GM12878 (cell line): ENCODE measurements at regions not wholly inside any gene's neighbourhood (a gene's known extent, or its start where the extent isn't known, plus 50 kb on each side); places are given as distances from the start of the nearest gene placed in this dataset.

Experiments
- ATAC-seq: fragments of 200-7000 bp; cut with Tn5 transposase; 3 replicates; pipeline ENCODE4 v1.9.1; 2020; ENCODE audit warnings: mild to moderate bottlenecking, moderate library complexity
- BruUV-seq: library from RNA; stranded (reverse); fragments of 400-500 nt; replicated peaks from 2 replicates; lab custom pipeline; 2021; lab: Mats Ljungman, UMichigan
- CTCF ChIA-PET: fragments of 300-600 bp; sonication (Branson Sonifier 250); formaldehyde crosslinking; extraction: SDS; loops from one replicate; lab custom pipeline; 2021; ENCODE audit warnings: inconsistent platforms; lab: Yijun Ruan, JAX
- POLR2A ChIA-PET: fragments of 350-600 bp; formaldehyde crosslinking; extraction: SDS; loops from one replicate; lab custom pipeline; 2021; ENCODE audit warnings: inconsistent platforms; lab: Charles Lee
- RAD21 ChIA-PET: fragments of 300-600 bp; sonication (Branson Sonifier 250); formaldehyde crosslinking; loops from one replicate; lab custom pipeline; 2023; ENCODE audit warnings: antibody characterized with exemption; ENCODE audit not compliant: unreplicated experiment; lab: Charles Lee
- SMC1A ChIA-PET: fragments of 300-600 bp; sonication (Branson Sonifier 250); formaldehyde crosslinking; loops from one replicate; lab custom pipeline; 2023; ENCODE audit not compliant: unreplicated experiment, uncharacterized antibody; lab: Charles Lee
- DNase-seq: peaks from one replicate; pipeline ENCODE4 v3.0.0-alpha.2; 2011; ENCODE audit warnings: low read depth, low spot score
- FAIRE-seq: peaks from 3 replicates; lab custom pipeline; 2011; peaks lifted over from hg19 to GRCh38; lab: Jason Lieb, UNC
- H2AFZ ChIP-seq: 2 replicates; pipeline ENCODE4 v1.6.0; 2011; ENCODE audit warnings: low read depth, low read length, control low read depth; ENCODE audit not compliant: control insufficient read depth
- H3K27ac ChIP-seq: 2 replicates; pipeline ENCODE4 v1.5.1; 2011; ENCODE audit warnings: control low read depth; ENCODE audit not compliant: control insufficient read depth, insufficient read depth
- H3K27me3 ChIP-seq, 2 experiments: replicated peaks in 1 of 2; 2 replicates each; pipeline versions ENCODE4 v1.6.0 to v1.6.1; 2011; ENCODE audit warnings: low read length in 1 of 2; ENCODE audit not compliant: control insufficient read depth in 2 of 2, insufficient read depth in 2 of 2
- H3K36me3 ChIP-seq, 2 experiments: 2 replicates each; pipeline ENCODE4 v1.5.1; 2011; ENCODE audit warnings: low read length in 1 of 2; ENCODE audit not compliant: control insufficient read depth in 2 of 2, insufficient read depth in 2 of 2
- H3K4me1 ChIP-seq: 2 replicates; pipeline ENCODE4 v1.6.1; 2011; ENCODE audit warnings: mild to moderate bottlenecking, low read length, moderate library complexity, mixed read lengths; ENCODE audit not compliant: control insufficient read depth, insufficient read depth
- H3K4me2 ChIP-seq: 2 replicates; pipeline ENCODE4 v1.6.0; 2011; ENCODE audit warnings: control low read depth; ENCODE audit not compliant: control insufficient read depth, insufficient read depth
- H3K4me3 ChIP-seq: fragments of 200-600 bp; sonication (generic); 2 replicates; pipeline ENCODE4 v1.5.1; 2016
- H3K79me2 ChIP-seq: 2 replicates; pipeline ENCODE4 v1.6.0; 2011; ENCODE audit warnings: low read length; ENCODE audit not compliant: control insufficient read depth, insufficient read depth
- H3K9ac ChIP-seq: 2 replicates; pipeline ENCODE4 v1.8.0; 2011; ENCODE audit warnings: low read length, control low read depth, mixed read lengths; ENCODE audit not compliant: control insufficient read depth, insufficient read depth
- H3K9me3 ChIP-seq: replicated peaks from 3 replicates; pipeline ENCODE4 v1.5.1; 2011; ENCODE audit warnings: mild to moderate bottlenecking, low read length; ENCODE audit not compliant: control insufficient read depth, insufficient read depth
- H4K20me1 ChIP-seq: 2 replicates; pipeline ENCODE4 v1.6.0; 2011; ENCODE audit not compliant: control insufficient read depth, insufficient read depth
- CBFB ChIP-seq: IDR thresholded peaks from 2 replicates; pipeline ENCODE4 v1.6.1; 2016; ENCODE audit warnings: antibody characterized with exemption, low read depth
- EP300 ChIP-seq, 2 experiments: fragments of 150-350 bp in 1 of 2; IDR thresholded peaks; 2 replicates each; pipeline ENCODE4 v1.6.1; 2011 to 2012; ENCODE audit warnings: low read depth in 2 of 2, low read length in 2 of 2, borderline replicate concordance in 1 of 2, improper control_type of control experiment in 1 of 2, inconsistent platforms in 1 of 2; ENCODE audit not compliant: control insufficient read depth in 1 of 2
- FOS ChIP-seq: IDR thresholded peaks from 3 replicates; pipeline ENCODE4 v1.6.1; 2011; ENCODE audit warnings: borderline replicate concordance; ENCODE audit not compliant: insufficient read length; ENCODE audit errors: extremely low read depth
- FOXK2 ChIP-seq: fragments of 450-650 bp; IDR thresholded peaks from 2 replicates; pipeline ENCODE4 v1.6.1; 2017; ENCODE audit warnings: mild to moderate bottlenecking, moderate library complexity
- IRF4 ChIP-seq: IDR thresholded peaks from 2 replicates; pipeline ENCODE4 v1.6.1; 2011; ENCODE audit warnings: low read depth, low read length
- JUNB ChIP-seq: IDR thresholded peaks from 2 replicates; pipeline ENCODE4 v1.6.1; 2016; ENCODE audit warnings: antibody characterized with exemption, mild to moderate bottlenecking
- KDM1A ChIP-seq: fragments of 200-600 bp; sonication (generic); IDR thresholded peaks from 2 replicates; pipeline ENCODE4 v1.6.1; 2016; ENCODE audit warnings: borderline replicate concordance
- MEF2A ChIP-seq: IDR thresholded peaks from 2 replicates; pipeline ENCODE4 v1.6.1; 2011; ENCODE audit warnings: low read depth, mild to moderate bottlenecking, low read length, moderate library complexity; ENCODE audit not compliant: insufficient read depth
- MYB ChIP-seq: fragments of 150-350 bp; IDR thresholded peaks from 2 replicates; pipeline ENCODE4 v1.6.1; 2014; ENCODE audit warnings: mild to moderate bottlenecking, low read depth, low read length, borderline replicate concordance
- PML ChIP-seq: IDR thresholded peaks from 2 replicates; pipeline ENCODE4 v1.6.1; 2012; ENCODE audit warnings: low read length, inconsistent platforms
- SMC3 ChIP-seq: IDR thresholded peaks from 2 replicates; pipeline ENCODE4 v1.6.1; 2011; ENCODE audit warnings: low read length, improper control_type of control experiment, borderline replicate concordance
- SPI1 ChIP-seq: IDR thresholded peaks from 2 replicates; pipeline ENCODE4 v1.6.1; 2011; ENCODE audit warnings: low read depth, mild to moderate bottlenecking, low read length, moderate library complexity, borderline replicate concordance; ENCODE audit not compliant: insufficient read depth
- ZNF274 ChIP-seq: IDR thresholded peaks from one replicate; pipeline ENCODE4 v1.8.0; 2011; ENCODE audit not compliant: insufficient read length, insufficient read depth
- WGBS: methylation state at CpG from one replicate; pipeline ENCODE4 v1.1.6; 2016; ENCODE audit warnings: low lambda C conversion rate; ENCODE audit not compliant: insufficient replicate concordance, insufficient coverage; ENCODE audit errors: missing lambda C conversion rate; 5-methylcytosine and 5-hydroxymethylcytosine counted together
- in situ Hi-C: fragments of 300-500 bp; cut with MboI; formaldehyde crosslinking; loops from 9 replicates; pipeline ENCODE4 v1.14.3; 2018; ENCODE audit warnings: mixed read lengths
- intact Hi-C: fragments of 100-400 bp; cut with micrococcal nuclease; formaldehyde crosslinking; loops from one replicate; pipeline ENCODE4 v1.14.2; 2022; ENCODE audit not compliant: unreplicated experiment
- TF ChIP-seq, protein P1 (sequence below): fragments of 450-650 bp; IDR thresholded peaks from 2 replicates; pipeline ENCODE4 v1.6.1; 2017; ENCODE audit warnings: mild to moderate bottlenecking, low read depth, inconsistent platforms; ENCODE audit not compliant: poor library complexity, severe bottlenecking
- TF ChIP-seq, protein P2 (sequence below): fragments of 450-650 bp; IDR thresholded peaks from 2 replicates; pipeline ENCODE4 v1.6.1; 2017; ENCODE audit warnings: mild to moderate bottlenecking, moderate library complexity
- TF ChIP-seq, protein P3 (sequence below): fragments of 450-650 bp; IDR thresholded peaks from 2 replicates; pipeline ENCODE4 v1.6.1; 2017; ENCODE audit warnings: low read depth, mild to moderate bottlenecking, moderate library complexity
- TF ChIP-seq, protein P4 (sequence below): fragments of 450-650 bp; IDR thresholded peaks from 2 replicates; pipeline ENCODE4 v1.6.1; 2016; ENCODE audit warnings: mild to moderate bottlenecking

DNA sequence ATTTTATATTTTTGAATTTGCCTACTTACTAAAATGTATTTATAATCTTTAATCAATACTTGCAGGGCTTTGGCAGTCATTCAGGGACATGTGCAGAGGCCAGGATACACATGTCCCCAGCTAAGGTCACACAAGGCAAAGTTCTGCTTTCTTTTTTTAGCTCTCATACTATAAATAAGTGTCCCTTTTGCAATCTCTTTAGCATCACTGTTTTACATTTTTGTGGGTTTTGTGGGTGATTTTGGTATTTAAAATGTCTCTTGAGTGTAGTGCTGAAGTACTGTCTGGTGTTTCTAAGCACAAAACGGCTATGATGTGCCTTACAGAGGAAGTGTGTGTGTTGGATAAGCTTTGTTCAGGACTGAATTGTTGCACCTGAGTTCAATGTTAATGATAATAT, 309.0 kb upstream of the GULP1 start:
- no peaks in the 10 kb centered on the region for H3K36me3 ChIP-seq
- FAIRE-seq: peak; percentile 23
- peak; percentile 40 for DNase-seq
- no peaks in the 10 kb centered on the region for H3K27me3 ChIP-seq
- no peak overlapping the region for H3K27ac ChIP-seq
- H3K4me2 ChIP-seq: no peak overlapping the region
- WGBS: 0% methylated on average over 1 of the region's 1 CpG
- intact Hi-C loops (no loop called here), in situ Hi-C loops (no loop called here)
- peak; percentile 72 for ATAC-seq
- H3K9me3 ChIP-seq: no peaks in the 10 kb centered on the region
- POLR2A ChIA-PET: no interaction called here
- CTCF ChIA-PET: no interaction called here
- H3K79me2 ChIP-seq: no peaks in the 10 kb centered on the region
- RAD21 ChIA-PET: no interaction called here
- SMC1A ChIA-PET: no interaction called here
- no peaks in the 10 kb centered on the region for H3K4me1 ChIP-seq
- no peaks in the 10 kb centered on the region for H4K20me1 ChIP-seq
- no TSS peak for BruUV-seq
- H3K4me3 ChIP-seq: no peak overlapping the region
- H2AFZ ChIP-seq: no peak overlapping the region
- H3K9ac ChIP-seq: no peak overlapping the region
- TF ChIP-seq CBFB: peak; percentile 60; the same call in 1 of the 2 replicates
- TF ChIP-seq FOS: no peak
- no peak for TF ChIP-seq KDM1A
- TF ChIP-seq, protein P1, sequence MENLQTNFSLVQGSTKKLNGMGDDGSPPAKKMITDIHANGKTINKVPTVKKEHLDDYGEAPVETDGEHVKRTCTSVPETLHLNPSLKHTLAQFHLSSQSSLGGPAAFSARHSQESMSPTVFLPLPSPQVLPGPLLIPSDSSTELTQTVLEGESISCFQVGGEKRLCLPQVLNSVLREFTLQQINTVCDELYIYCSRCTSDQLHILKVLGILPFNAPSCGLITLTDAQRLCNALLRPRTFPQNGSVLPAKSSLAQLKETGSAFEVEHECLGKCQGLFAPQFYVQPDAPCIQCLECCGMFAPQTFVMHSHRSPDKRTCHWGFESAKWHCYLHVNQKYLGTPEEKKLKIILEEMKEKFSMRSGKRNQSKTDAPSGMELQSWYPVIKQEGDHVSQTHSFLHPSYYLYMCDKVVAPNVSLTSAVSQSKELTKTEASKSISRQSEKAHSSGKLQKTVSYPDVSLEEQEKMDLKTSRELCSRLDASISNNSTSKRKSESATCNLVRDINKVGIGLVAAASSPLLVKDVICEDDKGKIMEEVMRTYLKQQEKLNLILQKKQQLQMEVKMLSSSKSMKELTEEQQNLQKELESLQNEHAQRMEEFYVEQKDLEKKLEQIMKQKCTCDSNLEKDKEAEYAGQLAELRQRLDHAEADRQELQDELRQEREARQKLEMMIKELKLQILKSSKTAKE: peak; percentile 15
- no peak for TF ChIP-seq MYB
- no peak for TF ChIP-seq EP300 (IDR thresholded peaks at IDR 0.05; ENCODE audit: borderline replicate concordance in 1 of 2, control insufficient read depth in 1 of 2, low read depth in 2 of 2, low read length in 2 of 2)
- TF ChIP-seq SMC3: no peak
- no peak for TF ChIP-seq SPI1
- TF ChIP-seq IRF4: no peak
- TF ChIP-seq, protein P2, sequence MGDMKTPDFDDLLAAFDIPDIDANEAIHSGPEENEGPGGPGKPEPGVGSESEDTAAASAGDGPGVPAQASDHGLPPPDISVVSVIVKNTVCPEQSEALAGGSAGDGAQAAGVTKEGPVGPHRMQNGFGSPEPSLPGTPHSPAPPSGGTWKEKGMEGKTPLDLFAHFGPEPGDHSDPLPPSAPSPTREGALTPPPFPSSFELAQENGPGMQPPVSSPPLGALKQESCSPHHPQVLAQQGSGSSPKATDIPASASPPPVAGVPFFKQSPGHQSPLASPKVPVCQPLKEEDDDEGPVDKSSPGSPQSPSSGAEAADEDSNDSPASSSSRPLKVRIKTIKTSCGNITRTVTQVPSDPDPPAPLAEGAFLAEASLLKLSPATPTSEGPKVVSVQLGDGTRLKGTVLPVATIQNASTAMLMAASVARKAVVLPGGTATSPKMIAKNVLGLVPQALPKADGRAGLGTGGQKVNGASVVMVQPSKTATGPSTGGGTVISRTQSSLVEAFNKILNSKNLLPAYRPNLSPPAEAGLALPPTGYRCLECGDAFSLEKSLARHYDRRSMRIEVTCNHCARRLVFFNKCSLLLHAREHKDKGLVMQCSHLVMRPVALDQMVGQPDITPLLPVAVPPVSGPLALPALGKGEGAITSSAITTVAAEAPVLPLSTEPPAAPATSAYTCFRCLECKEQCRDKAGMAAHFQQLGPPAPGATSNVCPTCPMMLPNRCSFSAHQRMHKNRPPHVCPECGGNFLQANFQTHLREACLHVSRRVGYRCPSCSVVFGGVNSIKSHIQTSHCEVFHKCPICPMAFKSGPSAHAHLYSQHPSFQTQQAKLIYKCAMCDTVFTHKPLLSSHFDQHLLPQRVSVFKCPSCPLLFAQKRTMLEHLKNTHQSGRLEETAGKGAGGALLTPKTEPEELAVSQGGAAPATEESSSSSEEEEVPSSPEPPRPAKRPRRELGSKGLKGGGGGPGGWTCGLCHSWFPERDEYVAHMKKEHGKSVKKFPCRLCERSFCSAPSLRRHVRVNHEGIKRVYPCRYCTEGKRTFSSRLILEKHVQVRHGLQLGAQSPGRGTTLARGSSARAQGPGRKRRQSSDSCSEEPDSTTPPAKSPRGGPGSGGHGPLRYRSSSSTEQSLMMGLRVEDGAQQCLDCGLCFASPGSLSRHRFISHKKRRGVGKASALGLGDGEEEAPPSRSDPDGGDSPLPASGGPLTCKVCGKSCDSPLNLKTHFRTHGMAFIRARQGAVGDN: no peak
- TF ChIP-seq MEF2A: peak; percentile 91
- no peak for TF ChIP-seq FOXK2
- TF ChIP-seq, protein P3, sequence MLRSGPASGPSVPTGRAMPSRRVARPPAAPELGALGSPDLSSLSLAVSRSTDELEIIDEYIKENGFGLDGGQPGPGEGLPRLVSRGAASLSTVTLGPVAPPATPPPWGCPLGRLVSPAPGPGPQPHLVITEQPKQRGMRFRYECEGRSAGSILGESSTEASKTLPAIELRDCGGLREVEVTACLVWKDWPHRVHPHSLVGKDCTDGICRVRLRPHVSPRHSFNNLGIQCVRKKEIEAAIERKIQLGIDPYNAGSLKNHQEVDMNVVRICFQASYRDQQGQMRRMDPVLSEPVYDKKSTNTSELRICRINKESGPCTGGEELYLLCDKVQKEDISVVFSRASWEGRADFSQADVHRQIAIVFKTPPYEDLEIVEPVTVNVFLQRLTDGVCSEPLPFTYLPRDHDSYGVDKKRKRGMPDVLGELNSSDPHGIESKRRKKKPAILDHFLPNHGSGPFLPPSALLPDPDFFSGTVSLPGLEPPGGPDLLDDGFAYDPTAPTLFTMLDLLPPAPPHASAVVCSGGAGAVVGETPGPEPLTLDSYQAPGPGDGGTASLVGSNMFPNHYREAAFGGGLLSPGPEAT: no peak
- TF ChIP-seq ZNF274: no peak
- TF ChIP-seq PML: no peak
- no peak for TF ChIP-seq JUNB
- TF ChIP-seq, protein P4, sequence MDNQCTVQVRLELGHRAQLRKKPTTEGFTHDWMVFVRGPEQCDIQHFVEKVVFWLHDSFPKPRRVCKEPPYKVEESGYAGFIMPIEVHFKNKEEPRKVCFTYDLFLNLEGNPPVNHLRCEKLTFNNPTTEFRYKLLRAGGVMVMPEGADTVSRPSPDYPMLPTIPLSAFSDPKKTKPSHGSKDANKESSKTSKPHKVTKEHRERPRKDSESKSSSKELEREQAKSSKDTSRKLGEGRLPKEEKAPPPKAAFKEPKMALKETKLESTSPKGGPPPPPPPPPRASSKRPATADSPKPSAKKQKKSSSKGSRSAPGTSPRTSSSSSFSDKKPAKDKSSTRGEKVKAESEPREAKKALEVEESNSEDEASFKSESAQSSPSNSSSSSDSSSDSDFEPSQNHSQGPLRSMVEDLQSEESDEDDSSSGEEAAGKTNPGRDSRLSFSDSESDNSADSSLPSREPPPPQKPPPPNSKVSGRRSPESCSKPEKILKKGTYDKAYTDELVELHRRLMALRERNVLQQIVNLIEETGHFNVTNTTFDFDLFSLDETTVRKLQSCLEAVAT: 0 out of 2 replicates have a peak, but pooled peaks have one; percentile 33
